ENCODE measurements at regions not wholly inside any gene's neighbourhood (a gene's known extent, or its start where the extent isn't known, plus 50 kb on each side); places are given as distances from the start of the nearest gene placed in this dataset.

DNA sequence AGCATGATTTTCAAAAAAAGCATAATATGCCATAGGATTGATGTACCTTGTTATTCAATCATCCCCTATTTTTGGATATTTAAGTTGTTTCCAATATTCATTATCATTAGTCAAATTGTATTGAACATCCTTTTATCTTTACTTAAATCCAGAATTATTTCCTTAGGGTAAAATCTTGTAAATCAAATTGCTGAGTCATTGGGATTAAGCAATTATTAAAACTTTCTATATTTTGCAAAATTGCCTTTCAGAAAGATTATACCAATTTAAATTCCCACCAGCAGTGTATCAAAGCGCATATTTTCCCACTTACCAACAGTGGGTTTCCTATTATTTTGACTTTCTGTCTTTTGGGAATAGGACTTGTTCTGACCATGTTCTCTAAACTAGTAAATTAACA is 159.3 kb downstream of the SS18 start:
- in situ Hi-C loops (cut with MboI; ENCODE audit: low pct_unique_long_range_greater_than_20kb, low sequenced_read_pairs, unreplicated experiment), result no loop called here
- no peak for DNase-seq (ENCODE audit: low spot score)

DNA sequence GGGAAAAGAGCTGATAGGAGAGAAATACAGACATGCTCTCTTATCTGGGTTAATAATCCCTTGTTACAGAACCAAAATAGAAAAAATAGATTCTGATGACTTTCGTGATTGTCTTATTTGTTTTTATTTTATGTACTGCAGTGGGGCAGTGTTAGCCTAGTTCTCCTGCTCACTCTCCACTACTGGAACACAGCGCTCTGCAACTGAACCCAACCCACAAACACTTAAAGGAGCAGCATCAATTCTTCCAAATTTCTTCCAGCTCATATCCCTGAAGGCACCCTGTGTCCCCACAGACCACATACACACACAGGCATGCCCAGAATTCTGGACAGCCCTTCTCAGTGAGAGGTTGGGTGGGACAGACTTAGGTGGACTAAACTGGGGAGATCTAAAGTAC is 160.6 kb downstream of the SS18 start:
- in situ Hi-C loops (cut with MboI; ENCODE audit: low pct_unique_long_range_greater_than_20kb, low sequenced_read_pairs, unreplicated experiment), result no loop called here
- TF ChIP-seq, protein P1, sequence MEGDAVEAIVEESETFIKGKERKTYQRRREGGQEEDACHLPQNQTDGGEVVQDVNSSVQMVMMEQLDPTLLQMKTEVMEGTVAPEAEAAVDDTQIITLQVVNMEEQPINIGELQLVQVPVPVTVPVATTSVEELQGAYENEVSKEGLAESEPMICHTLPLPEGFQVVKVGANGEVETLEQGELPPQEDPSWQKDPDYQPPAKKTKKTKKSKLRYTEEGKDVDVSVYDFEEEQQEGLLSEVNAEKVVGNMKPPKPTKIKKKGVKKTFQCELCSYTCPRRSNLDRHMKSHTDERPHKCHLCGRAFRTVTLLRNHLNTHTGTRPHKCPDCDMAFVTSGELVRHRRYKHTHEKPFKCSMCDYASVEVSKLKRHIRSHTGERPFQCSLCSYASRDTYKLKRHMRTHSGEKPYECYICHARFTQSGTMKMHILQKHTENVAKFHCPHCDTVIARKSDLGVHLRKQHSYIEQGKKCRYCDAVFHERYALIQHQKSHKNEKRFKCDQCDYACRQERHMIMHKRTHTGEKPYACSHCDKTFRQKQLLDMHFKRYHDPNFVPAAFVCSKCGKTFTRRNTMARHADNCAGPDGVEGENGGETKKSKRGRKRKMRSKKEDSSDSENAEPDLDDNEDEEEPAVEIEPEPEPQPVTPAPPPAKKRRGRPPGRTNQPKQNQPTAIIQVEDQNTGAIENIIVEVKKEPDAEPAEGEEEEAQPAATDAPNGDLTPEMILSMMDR (IDR thresholded peaks at IDR 0.05; ENCODE audit: extremely low read depth, insufficient read depth, missing control alignments), result no peak
- no peak for DNase-seq (ENCODE audit: low spot score)

More for the DNA sequence above, 159.3 kb downstream of the SS18 start:
- TF ChIP-seq, protein P1 (IDR thresholded peaks at IDR 0.05; ENCODE audit: extremely low read depth, insufficient read depth, missing control alignments), result no peak

DNA sequence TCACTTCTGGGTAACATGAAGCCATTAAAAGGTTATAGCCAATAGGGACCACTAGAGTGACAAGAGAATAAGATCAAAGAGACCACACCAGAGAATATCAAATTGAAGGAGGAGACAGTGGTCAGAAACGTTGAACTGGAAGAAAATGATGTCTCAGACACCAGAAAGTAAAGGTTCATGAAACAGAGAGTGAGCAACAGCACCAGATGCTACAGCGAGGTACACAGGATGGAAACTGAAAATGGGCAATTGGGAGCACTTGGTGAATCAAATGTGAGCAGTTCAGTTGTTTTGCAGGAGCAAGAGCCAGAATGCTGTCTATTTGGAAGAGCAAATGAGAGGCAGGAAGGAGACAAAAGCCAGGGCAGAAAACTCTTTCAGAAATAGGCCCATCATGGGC is 162.6 kb downstream of the SS18 start:
- TF ChIP-seq, protein P1 (IDR thresholded peaks at IDR 0.05; ENCODE audit: extremely low read depth, insufficient read depth, missing control alignments), result no peak
- no peak for DNase-seq (ENCODE audit: low spot score)
- in situ Hi-C loops (cut with MboI; ENCODE audit: low pct_unique_long_range_greater_than_20kb, low sequenced_read_pairs, unreplicated experiment), result no loop called here

DNA sequence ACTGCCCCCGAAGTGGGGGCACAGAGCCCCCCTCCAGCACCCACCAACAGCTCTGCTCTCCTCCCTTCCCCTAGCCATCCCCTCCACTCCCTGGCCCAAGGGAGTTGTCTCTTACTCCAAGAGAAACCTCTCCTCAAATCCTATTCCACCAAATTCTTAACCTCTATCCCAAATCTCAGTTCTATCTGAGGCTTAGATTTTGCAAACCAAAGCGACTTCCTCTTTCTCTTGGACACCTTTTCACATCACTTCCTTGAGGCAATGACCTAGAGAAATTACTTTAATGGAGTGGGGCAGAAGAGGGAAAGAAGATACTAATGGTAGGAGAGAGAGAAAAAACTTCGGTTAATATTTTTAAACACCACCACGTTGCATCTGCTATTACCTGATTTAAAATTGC is 167.2 kb downstream of the SS18 start:
- no peak for DNase-seq (ENCODE audit: low spot score)
- TF ChIP-seq, protein P1 (IDR thresholded peaks at IDR 0.05; ENCODE audit: extremely low read depth, insufficient read depth, missing control alignments), result no peak
- in situ Hi-C loops (cut with MboI; ENCODE audit: low pct_unique_long_range_greater_than_20kb, low sequenced_read_pairs, unreplicated experiment), result no loop called here

DNA sequence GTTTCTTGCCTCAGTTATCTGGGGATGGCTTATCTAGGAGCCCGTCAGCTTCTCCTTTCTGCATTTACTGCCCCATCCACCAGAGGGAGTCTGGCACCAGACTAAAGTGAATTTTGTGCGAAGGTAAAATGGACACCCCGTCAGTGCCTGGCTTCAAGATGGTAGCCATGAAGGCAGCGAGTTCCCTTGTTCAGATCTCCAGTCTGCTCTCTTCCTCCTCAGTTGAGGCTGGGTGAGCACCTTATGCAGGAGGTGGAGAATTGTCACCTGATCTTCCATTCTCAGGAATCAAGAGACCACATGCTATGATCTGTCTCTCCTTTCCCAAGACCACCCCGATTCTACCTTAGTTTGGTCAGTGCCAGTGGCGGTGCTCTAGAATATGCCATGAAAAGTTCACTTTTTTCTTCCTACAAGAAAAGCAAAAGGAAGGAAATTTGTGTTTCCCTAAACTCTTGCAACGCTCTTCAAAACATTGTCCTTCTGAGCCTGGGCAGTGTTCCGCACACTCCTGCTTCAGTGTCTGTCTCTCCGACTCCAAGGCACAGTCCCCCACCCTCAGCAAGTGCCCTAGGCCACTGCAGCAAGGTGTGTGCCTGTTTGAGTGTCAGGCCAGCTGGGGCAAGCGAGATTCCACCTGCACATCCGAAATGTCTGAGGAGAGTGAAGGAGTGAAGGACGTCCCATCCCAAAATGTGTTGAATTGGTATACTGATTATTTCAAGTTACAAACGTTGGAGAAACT is 168.6 kb downstream of the SS18 start:
- peak; percentile 65 for DNase-seq (ENCODE audit: low spot score)
- TF ChIP-seq, protein P1 (IDR thresholded peaks at IDR 0.05; ENCODE audit: extremely low read depth, insufficient read depth, missing control alignments), result peak; percentile 79
- in situ Hi-C loops (cut with MboI; ENCODE audit: low pct_unique_long_range_greater_than_20kb, low sequenced_read_pairs, unreplicated experiment), result no loop called here

DNA sequence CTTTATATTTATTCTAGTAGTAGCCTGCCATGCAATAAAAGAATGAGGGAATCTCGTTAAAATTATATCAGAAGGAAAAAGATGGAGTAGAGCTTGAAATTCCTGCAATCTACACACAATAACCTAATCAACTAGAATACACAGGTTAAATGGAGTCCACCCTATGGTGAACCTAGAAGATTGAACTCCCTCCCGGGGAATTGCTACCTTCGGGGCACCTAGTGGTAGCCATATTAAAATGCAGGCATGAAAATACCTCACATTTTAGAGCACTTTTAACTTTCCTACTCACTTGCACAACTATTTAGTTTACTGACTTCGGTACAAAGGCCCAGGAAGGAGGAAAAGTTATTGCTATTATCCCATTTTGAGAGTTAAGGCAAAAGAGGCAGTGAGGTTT is 174.5 kb downstream of the SS18 start:
- no peak for DNase-seq (ENCODE audit: low spot score)
- in situ Hi-C loops (cut with MboI; ENCODE audit: low pct_unique_long_range_greater_than_20kb, low sequenced_read_pairs, unreplicated experiment), result no loop called here
- TF ChIP-seq, protein P1 (IDR thresholded peaks at IDR 0.05; ENCODE audit: extremely low read depth, insufficient read depth, missing control alignments), result no peak

Measured in GM13977 (cell line).